ENCODE measurements at regions not wholly inside any gene's neighbourhood (a gene's known extent, or its start where the extent isn't known, plus 50 kb on each side); places are given as distances from the start of the nearest gene placed in this dataset.

DNA sequence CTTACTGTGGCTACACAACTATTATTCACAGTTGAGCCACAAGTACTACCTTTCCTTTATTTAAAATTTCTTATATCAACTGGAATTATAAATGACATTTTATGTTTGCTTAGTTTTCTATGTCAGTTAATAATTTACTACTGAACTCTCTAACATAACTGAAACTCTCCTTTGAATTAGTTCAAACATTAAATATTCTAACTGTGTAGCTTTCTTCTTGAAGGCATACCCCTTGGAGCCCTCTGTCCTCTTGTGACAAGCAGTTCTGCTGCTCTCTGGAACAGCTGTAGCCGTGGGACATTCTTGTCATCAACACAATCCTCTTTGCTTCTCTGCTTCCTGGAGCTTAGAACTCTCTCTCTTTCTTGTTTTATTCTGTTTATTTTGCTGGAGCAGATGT is 244.8 kb downstream of the NHLRC3 start:
- no peak for TF ChIP-seq REST (IDR thresholded peaks at IDR 0.05; ENCODE audit: insufficient replicate concordance, low read depth)
- TF ChIP-seq, protein P1, sequence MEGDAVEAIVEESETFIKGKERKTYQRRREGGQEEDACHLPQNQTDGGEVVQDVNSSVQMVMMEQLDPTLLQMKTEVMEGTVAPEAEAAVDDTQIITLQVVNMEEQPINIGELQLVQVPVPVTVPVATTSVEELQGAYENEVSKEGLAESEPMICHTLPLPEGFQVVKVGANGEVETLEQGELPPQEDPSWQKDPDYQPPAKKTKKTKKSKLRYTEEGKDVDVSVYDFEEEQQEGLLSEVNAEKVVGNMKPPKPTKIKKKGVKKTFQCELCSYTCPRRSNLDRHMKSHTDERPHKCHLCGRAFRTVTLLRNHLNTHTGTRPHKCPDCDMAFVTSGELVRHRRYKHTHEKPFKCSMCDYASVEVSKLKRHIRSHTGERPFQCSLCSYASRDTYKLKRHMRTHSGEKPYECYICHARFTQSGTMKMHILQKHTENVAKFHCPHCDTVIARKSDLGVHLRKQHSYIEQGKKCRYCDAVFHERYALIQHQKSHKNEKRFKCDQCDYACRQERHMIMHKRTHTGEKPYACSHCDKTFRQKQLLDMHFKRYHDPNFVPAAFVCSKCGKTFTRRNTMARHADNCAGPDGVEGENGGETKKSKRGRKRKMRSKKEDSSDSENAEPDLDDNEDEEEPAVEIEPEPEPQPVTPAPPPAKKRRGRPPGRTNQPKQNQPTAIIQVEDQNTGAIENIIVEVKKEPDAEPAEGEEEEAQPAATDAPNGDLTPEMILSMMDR (IDR thresholded peaks at IDR 0.05; ENCODE audit: insufficient read depth, low read length): no peak
- no peak for TF ChIP-seq POLR2AphosphoS5 (IDR thresholded peaks at IDR 0.05; ENCODE audit: low read depth)
- no peak for TF ChIP-seq GABPA (IDR thresholded peaks at IDR 0.05; ENCODE audit: low read depth)
- TF ChIP-seq SPI1 (IDR thresholded peaks at IDR 0.05; ENCODE audit: borderline replicate concordance, low read depth): no peak
